Psoas muscle (tissue), 7 donors: ENCODE measurements at regions not wholly inside any gene's neighbourhood (a gene's known extent, or its start where the extent isn't known, plus 50 kb on each side); places are given as distances from the start of the nearest gene placed in this dataset.

Source experiments
- ATAC-seq, 4 donors: fragments of 200-7000 bp; cut with Tn5 transposase; one replicate each; pipeline ENCODE4 v1.9.1; 2020; ENCODE audit warnings: moderate library complexity in 3 of 4, mild to moderate bottlenecking in 2 of 4
- DNase-seq, 2 donors: peaks; one replicate each; pipeline ENCODE4 v3.0.0-alpha.2; 2020
- H3K27ac ChIP-seq: fragments of 200-600 bp; one replicate; pipeline ENCODE4 v1.8.0; 2022
- H3K27me3 ChIP-seq, 3 donors: fragments of 200-600 bp in 1 of 3; one replicate each; pipeline versions ENCODE4 v1.6.1 to v1.8.0; 2013 to 2022; ENCODE audit warnings: low read length in 2 of 3, mild to moderate bottlenecking in 2 of 3, moderate library complexity in 1 of 3; ENCODE audit not compliant: insufficient read depth in 3 of 3
- H3K36me3 ChIP-seq, 2 donors: fragments of 200-600 bp in 1 of 2; one replicate each; pipeline versions ENCODE4 v1.6.1 to v1.8.0; 2013 to 2022; ENCODE audit warnings: low read depth in 1 of 2, mild to moderate bottlenecking in 1 of 2, moderate library complexity in 1 of 2; ENCODE audit not compliant: insufficient read depth in 1 of 2
- H3K4me1 ChIP-seq: fragments of 200-600 bp; one replicate; pipeline ENCODE4 v1.8.0; 2022
- H3K4me3 ChIP-seq: fragments of 200-600 bp; one replicate; pipeline ENCODE4 v1.8.0; 2022; ENCODE audit warnings: mild to moderate bottlenecking
- H3K9me3 ChIP-seq: fragments of 200-600 bp; one replicate; pipeline ENCODE4 v1.8.0; 2022
- WGBS, 3 donors: extraction: QIAGEN DNeasy Blood & Tissue Kit; methylation state at CpG; one replicate each; pipeline versions ENCODE4 v1.1.6 to v1.1.7; 2013; 5-methylcytosine and 5-hydroxymethylcytosine counted together
- intact Hi-C, 2 donors: fragments of 100-400 bp; cut with DNase I; formaldehyde crosslinking; loops; one replicate each; pipeline versions ENCODE4 v1.11.0 to v1.14.2; 2022
- TF ChIP-seq, protein P1 (sequence below): fragments of 200-600 bp; IDR thresholded peaks from one replicate; pipeline ENCODE4 v1.8.0; 2022; ENCODE audit warnings: antibody characterized with exemption
- donor health status: healthy with polysubstance abuse.
- donor health status: DM: no; HTN: no; CAD: no; lungs with moderate emphysema.
- donor health status: Bipolar disorder and iron deficiency.
- donor health status: healthy.
- donor health status: DM: yes; HTN: yes; CAD: no.
- donor health status: DM: no; HTN: no; CAD: no.
- donor health status: DM: yes; HTN: yes; CAD: no.

DNA sequence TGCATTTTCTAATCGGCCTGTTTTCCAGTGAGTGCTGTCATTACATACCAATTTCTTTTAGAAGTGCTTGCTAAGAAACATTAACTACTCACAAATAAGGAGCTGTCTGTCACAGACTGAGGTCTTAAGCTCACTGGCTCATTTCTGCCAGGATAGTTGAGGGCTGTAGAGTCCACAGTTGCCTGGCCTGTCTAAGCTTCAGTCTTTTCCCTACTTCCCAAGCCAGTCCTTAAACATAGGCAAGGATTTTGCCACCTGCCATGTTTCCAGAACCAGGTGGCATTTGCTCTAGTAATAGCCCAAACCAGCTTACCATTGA lies 84.7 kb downstream of the LINC00237 start:
- TF ChIP-seq, protein P1, sequence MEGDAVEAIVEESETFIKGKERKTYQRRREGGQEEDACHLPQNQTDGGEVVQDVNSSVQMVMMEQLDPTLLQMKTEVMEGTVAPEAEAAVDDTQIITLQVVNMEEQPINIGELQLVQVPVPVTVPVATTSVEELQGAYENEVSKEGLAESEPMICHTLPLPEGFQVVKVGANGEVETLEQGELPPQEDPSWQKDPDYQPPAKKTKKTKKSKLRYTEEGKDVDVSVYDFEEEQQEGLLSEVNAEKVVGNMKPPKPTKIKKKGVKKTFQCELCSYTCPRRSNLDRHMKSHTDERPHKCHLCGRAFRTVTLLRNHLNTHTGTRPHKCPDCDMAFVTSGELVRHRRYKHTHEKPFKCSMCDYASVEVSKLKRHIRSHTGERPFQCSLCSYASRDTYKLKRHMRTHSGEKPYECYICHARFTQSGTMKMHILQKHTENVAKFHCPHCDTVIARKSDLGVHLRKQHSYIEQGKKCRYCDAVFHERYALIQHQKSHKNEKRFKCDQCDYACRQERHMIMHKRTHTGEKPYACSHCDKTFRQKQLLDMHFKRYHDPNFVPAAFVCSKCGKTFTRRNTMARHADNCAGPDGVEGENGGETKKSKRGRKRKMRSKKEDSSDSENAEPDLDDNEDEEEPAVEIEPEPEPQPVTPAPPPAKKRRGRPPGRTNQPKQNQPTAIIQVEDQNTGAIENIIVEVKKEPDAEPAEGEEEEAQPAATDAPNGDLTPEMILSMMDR = no peak
- 56 to 57% (median 57%) methylated on average over 1 of the region's 1 CpG for WGBS, 3 donors
- Histone ChIP-seq H3K36me3 (no peaks in the 10 kb centered on the region), H3K27me3 (peaks cover 0 to 35% (median 6%) of the 10 kb centered on the region in 3 donors), H3K9me3 (no peaks in the 10 kb centered on the region), H3K4me1 (no peaks in the 10 kb centered on the region), H3K4me3 (no peak overlapping the region), H3K27ac (no peak overlapping the region)
- DNase-seq = no peak
- intact Hi-C loops = no loop called here
- no peak for ATAC-seq

DNA sequence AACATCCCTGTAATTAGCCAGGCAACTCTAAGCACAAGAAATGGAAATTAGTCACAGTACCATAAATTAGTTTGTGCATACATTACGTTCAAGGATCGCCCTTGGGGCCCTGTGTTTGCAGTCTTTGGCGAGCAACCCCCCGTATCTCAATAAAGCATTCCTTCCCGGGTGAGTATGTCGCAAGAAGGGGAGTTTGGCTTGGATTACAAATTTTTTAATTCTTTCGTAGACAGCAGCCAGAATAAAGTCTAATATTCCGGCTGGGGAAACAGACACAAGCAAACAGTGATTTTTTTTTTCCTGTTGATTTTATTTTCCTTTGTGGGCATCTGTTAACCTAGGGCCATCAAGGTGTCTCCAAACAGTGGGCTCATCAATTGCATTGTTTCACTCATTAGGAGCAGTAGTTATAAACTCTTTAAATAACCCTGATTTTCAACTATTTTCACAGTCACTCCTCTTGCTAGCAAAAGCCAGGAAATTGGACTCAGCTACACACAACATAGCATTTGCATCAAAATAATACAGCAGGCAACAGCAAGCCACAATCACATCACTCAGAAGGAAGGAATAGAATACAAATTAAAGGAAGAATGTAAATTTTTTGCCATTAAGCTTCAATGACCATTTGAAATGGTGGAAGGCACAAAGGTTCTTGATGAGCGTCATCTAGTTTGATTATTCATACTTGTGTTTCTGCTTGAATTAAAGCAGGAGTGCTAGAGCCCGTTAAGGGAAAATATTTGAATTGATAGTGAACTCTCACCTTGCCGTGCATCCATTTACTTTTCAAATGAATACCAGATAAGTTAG lies 85.3 kb downstream of the LINC00237 start:
- Histone ChIP-seq H3K27ac (no peak overlapping the region), H3K27me3 (peaks cover 0 to 35% (median 6%) of the 10 kb centered on the region in 3 donors), H3K4me3 (no peak overlapping the region), H3K4me1 (no peaks in the 10 kb centered on the region), H3K9me3 (no peaks in the 10 kb centered on the region), H3K36me3 (no peaks in the 10 kb centered on the region)
- ATAC-seq (no peak), DNase-seq (no peak)
- WGBS, 3 donors = 26 to 38% (median 30%) methylated on average over 11 of the region's 11 CpGs
- intact Hi-C loops = no loop called here
- TF ChIP-seq, protein P1 = no peak

DNA sequence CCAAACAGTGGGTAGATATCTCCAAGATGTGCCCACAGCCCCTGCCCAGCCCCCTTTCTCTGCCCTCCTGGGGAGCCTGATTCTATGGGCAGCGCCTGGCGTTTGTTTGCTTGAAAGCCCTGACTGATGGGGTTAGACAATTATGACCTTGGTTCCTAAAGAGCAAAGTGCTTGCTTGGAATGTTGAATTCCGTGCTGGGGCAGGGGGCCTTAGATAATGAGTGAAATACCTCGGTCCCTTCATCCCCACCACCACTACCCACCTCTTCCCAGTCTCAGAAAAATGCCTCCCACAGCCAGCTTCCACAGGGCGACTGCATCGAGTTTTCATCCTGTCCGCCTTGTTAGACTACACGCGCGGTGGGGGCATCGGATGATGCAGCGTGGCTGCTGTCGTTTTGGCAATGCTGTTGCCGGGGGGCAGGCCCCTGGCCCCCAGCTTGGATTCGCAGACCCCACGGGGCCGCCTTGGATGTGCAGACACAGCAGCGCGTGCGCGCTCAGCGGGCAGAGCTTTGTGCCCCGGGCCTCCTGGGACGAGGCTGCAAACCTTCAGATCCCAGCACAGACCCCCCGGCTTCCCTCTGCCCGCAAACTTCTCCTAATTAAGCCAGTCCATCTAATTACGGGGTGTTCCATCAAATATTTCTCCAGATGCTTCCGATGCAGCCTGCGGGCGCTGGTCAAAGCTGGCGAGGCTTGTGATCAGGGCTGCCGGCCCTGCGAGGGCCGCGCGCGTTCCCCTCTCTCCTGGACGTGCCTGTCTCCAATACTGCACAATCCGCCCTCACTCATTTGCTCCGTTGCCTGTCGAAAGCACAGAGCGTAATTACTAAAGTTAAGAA lies 86.1 kb downstream of the LINC00237 start:
- no peak for DNase-seq

DNA sequence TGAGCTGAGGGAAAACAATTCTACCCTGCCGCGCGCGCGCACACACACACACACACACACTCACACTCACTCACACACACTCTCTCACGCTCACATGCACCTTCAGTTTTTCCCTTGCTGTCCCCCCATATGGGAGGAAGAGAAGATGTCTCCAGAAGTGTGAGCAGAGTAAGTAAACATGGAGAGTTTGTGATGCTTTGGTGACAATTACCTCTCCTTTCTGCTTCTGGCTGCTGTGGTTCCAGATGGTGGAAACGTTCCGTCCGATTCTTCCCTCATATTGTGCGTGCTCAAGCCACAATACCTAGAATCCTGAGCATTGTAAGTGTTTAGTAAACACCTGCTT lies 86.7 kb downstream of the LINC00237 start:
- ATAC-seq = no peak
- no peak for DNase-seq
- intact Hi-C loops = no loop called here
- no peaks in the 10 kb centered on the region for H3K4me1 ChIP-seq
- H3K27me3 ChIP-seq = peaks cover 0 to 35% (median 6%) of the 10 kb centered on the region in 3 donors
- no peak overlapping the region for H3K4me3 ChIP-seq
- WGBS, 3 donors = 74 to 82% (median 80%) methylated on average over 10 of the region's 10 CpGs
- no peaks in the 10 kb centered on the region for H3K9me3 ChIP-seq
- TF ChIP-seq, protein P1 = no peak
- H3K27ac ChIP-seq = no peak overlapping the region
- no peaks in the 10 kb centered on the region for H3K36me3 ChIP-seq

More for the DNA sequence above, 86.1 kb downstream of the LINC00237 start:
- Histone ChIP-seq H3K9me3 (no peaks in the 10 kb centered on the region), H3K27ac (no peak overlapping the region), H3K27me3 (peaks cover 0 to 35% (median 6%) of the 10 kb centered on the region in 3 donors), H3K4me3 (no peak overlapping the region), H3K36me3 (no peaks in the 10 kb centered on the region), H3K4me1 (no peaks in the 10 kb centered on the region)
- TF ChIP-seq, protein P1 = no peak
- 7 to 27% (median 11%) methylated on average over 42 of the region's 42 CpGs for WGBS, 3 donors
- intact Hi-C loops = no loop called here
- ATAC-seq = no peak
